ENCODE measurements at regions not wholly inside any gene's neighbourhood (a gene's known extent, or its start where the extent isn't known, plus 50 kb on each side); places are given as distances from the start of the nearest gene placed in this dataset.

DNA sequence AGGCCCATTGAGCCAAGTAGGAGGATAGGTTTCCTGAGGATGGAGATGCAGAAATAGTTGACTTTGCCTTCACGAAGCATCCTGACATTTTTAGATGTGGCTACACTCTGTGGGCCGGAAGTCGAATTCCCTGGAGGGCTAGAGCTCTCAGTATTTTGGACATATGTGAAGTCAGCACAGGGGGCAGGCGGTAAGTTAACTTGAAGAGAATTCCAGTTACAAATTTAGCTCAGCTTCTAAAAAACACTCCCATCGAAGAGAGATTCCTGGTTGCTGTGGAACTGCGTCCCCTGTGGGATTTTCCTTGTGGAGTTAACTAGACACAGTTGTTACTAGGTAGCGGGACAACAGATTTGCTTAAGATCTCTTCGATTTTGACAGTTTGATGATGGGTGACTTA is 161.9 kb upstream of the RGMA start:
- 69% methylated on average over 5 of the region's 8 CpGs for WGBS
- Histone ChIP-seq H3K36me3 (ENCODE audit: control insufficient read depth in 1 of 2, insufficient read depth in 2 of 2, low read depth in 1 of 2, low read length in 2 of 2) (no peaks in the 10 kb centered on the region), H3K14ac (ENCODE audit: low read length in 2 of 2) (no peak overlapping the region), H3K4ac (ENCODE audit: low read depth in 1 of 2, low read length in 2 of 2) (no peak overlapping the region), H3K9ac (ENCODE audit: low read length) (no peak overlapping the region), H3K79me1 (replicated peaks; ENCODE audit: low read length, poor library complexity, severe bottlenecking) (no peaks in the 10 kb centered on the region), H2BK120ac (ENCODE audit: low read depth, low read length) (no peak overlapping the region), H3K18ac (ENCODE audit: low read depth in 1 of 2, low read length in 2 of 2) (no peak overlapping the region), H4K8ac (ENCODE audit: low read length) (no peak overlapping the region), H2BK5ac (ENCODE audit: low read depth, low read length, poor library complexity, severe bottlenecking) (no peak overlapping the region), H3K23ac (ENCODE audit: low read length in 2 of 2) (no peak overlapping the region), H2AK5ac (ENCODE audit: low read length, severe bottlenecking) (no peak overlapping the region), H4K91ac (ENCODE audit: low read length) (no peak overlapping the region), H3K4me1 (ENCODE audit: control insufficient read depth, insufficient read depth, low read depth, low read length) (no peaks in the 10 kb centered on the region), H3K27ac (ENCODE audit: low read length, poor library complexity, severe bottlenecking) (no peak overlapping the region), H2AFZ (ENCODE audit: low read depth, low read length) (no peak overlapping the region), H2BK12ac (ENCODE audit: low read length in 2 of 2) (no peak overlapping the region), H3K27me3 (ENCODE audit: control insufficient read depth in 1 of 2, insufficient read depth in 1 of 2, low read length in 2 of 2) (peaks cover 0 to 15% of the 10 kb centered on the region in 2 experiments), H3K4me2 (ENCODE audit: low read length, poor library complexity, severe bottlenecking) (no peak overlapping the region), H3K4me3 (ENCODE audit: insufficient read depth in 1 of 2, low read depth in 1 of 2, low read length in 2 of 2) (no peak overlapping the region), H3K9me3 (ENCODE audit: control insufficient read depth, low read length) (no peaks in the 10 kb centered on the region), H2BK15ac (ENCODE audit: low read depth, poor library complexity, severe bottlenecking) (no peak overlapping the region)
- DNase-seq = no peak

DNA sequence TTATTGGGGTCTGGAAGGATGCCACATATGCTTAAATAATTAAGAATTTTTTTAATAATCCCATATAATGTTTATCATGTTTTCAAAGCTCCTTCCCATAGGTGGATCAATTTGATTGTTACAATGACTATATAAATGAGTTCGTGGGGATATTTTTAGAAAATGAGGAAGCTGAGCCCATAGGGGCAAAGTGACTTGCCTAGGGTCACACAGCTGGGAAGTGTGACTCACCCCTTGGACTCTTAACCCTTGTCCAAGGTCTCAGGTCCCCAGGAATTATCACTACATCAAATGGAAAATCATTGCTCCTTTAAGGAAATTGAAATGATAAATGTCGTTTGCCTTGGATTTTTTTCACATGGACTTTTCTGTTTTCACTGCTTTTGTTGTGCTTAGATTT is 161.2 kb upstream of the RGMA start:
- no peaks in the 10 kb centered on the region for H3K4me1 ChIP-seq (ENCODE audit: control insufficient read depth, insufficient read depth, low read depth, low read length)
- H3K9me3 ChIP-seq (ENCODE audit: control insufficient read depth, low read length) = no peaks in the 10 kb centered on the region
- H2BK12ac ChIP-seq (ENCODE audit: low read length in 2 of 2) = no peak overlapping the region
- H3K23ac ChIP-seq (ENCODE audit: low read length in 2 of 2) = no peak overlapping the region
- H2BK120ac ChIP-seq (ENCODE audit: low read depth, low read length) = no peak overlapping the region
- H3K36me3 ChIP-seq (ENCODE audit: control insufficient read depth in 1 of 2, insufficient read depth in 2 of 2, low read depth in 1 of 2, low read length in 2 of 2) = no peaks in the 10 kb centered on the region
- H3K79me1 ChIP-seq (replicated peaks; ENCODE audit: low read length, poor library complexity, severe bottlenecking) = no peaks in the 10 kb centered on the region
- no peak overlapping the region for H3K9ac ChIP-seq (ENCODE audit: low read length)
- no peak overlapping the region for H3K14ac ChIP-seq (ENCODE audit: low read length in 2 of 2)
- no peak overlapping the region for H2AK5ac ChIP-seq (ENCODE audit: low read length, severe bottlenecking)
- no peak overlapping the region for H3K4ac ChIP-seq (ENCODE audit: low read depth in 1 of 2, low read length in 2 of 2)
- H3K18ac ChIP-seq (ENCODE audit: low read depth in 1 of 2, low read length in 2 of 2) = no peak overlapping the region
- H3K4me2 ChIP-seq (ENCODE audit: low read length, poor library complexity, severe bottlenecking) = no peak overlapping the region
- H2BK15ac ChIP-seq (ENCODE audit: low read depth, poor library complexity, severe bottlenecking) = no peak overlapping the region
- no peak overlapping the region for H3K4me3 ChIP-seq (ENCODE audit: insufficient read depth in 1 of 2, low read depth in 1 of 2, low read length in 2 of 2)
- no peak overlapping the region for H3K27ac ChIP-seq (ENCODE audit: low read length, poor library complexity, severe bottlenecking)
- no peak overlapping the region for H4K8ac ChIP-seq (ENCODE audit: low read length)
- peaks cover 0 to 19% of the 10 kb centered on the region in 2 experiments for H3K27me3 ChIP-seq (ENCODE audit: control insufficient read depth in 1 of 2, insufficient read depth in 1 of 2, low read length in 2 of 2)
- WGBS = 27% methylated on average over 2 of the region's 2 CpGs
- no peak overlapping the region for H2BK5ac ChIP-seq (ENCODE audit: low read depth, low read length, poor library complexity, severe bottlenecking)
- H2AFZ ChIP-seq (ENCODE audit: low read depth, low read length) = no peak overlapping the region
- H4K91ac ChIP-seq (ENCODE audit: low read length) = no peak overlapping the region
- no peak for DNase-seq

DNA sequence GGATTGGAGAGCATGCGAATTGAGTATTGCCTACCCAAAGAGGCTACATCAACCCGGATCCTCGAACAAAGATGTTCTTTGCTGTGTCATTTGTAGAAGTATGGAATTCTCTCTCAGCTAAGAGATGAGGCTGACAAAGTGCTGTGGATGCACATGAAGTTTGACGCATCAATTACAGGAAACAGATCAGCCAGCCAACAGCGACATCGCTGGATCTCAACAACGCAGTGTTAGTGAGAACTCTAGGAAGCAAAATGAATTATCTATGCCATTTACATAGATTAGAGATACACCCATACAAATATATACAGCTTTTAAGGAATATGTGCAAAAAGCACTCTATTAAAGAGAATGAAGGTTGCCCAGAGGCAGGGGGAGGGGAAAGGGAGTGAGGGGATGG is 160.6 kb upstream of the RGMA start:
- WGBS = 91% methylated on average over 6 of the region's 7 CpGs
- no peak overlapping the region for H3K23ac ChIP-seq (ENCODE audit: low read length in 2 of 2)
- H2BK120ac ChIP-seq (ENCODE audit: low read depth, low read length) = no peak overlapping the region
- H3K4ac ChIP-seq (ENCODE audit: low read depth in 1 of 2, low read length in 2 of 2) = no peak overlapping the region
- no peak overlapping the region for H3K4me2 ChIP-seq (ENCODE audit: low read length, poor library complexity, severe bottlenecking)
- H2BK12ac ChIP-seq (ENCODE audit: low read length in 2 of 2) = no peak overlapping the region
- H2BK15ac ChIP-seq (ENCODE audit: low read depth, poor library complexity, severe bottlenecking) = no peak overlapping the region
- DNase-seq = no peak
- no peaks in the 10 kb centered on the region for H3K9me3 ChIP-seq (ENCODE audit: control insufficient read depth, low read length)
- H2BK5ac ChIP-seq (ENCODE audit: low read depth, low read length, poor library complexity, severe bottlenecking) = no peak overlapping the region
- no peaks in the 10 kb centered on the region for H3K79me1 ChIP-seq (replicated peaks; ENCODE audit: low read length, poor library complexity, severe bottlenecking)
- peaks cover 0 to 19% of the 10 kb centered on the region in 2 experiments for H3K27me3 ChIP-seq (ENCODE audit: control insufficient read depth in 1 of 2, insufficient read depth in 1 of 2, low read length in 2 of 2)
- H2AK5ac ChIP-seq (ENCODE audit: low read length, severe bottlenecking) = no peak overlapping the region
- H3K18ac ChIP-seq (ENCODE audit: low read depth in 1 of 2, low read length in 2 of 2) = no peak overlapping the region
- H3K4me3 ChIP-seq (ENCODE audit: insufficient read depth in 1 of 2, low read depth in 1 of 2, low read length in 2 of 2) = no peak overlapping the region
- no peaks in the 10 kb centered on the region for H3K36me3 ChIP-seq (ENCODE audit: control insufficient read depth in 1 of 2, insufficient read depth in 2 of 2, low read depth in 1 of 2, low read length in 2 of 2)
- no peak overlapping the region for H4K8ac ChIP-seq (ENCODE audit: low read length)
- no peak overlapping the region for H2AFZ ChIP-seq (ENCODE audit: low read depth, low read length)
- H3K27ac ChIP-seq (ENCODE audit: low read length, poor library complexity, severe bottlenecking) = no peak overlapping the region
- no peaks in the 10 kb centered on the region for H3K4me1 ChIP-seq (ENCODE audit: control insufficient read depth, insufficient read depth, low read depth, low read length)
- H3K14ac ChIP-seq (ENCODE audit: low read length in 2 of 2) = no peak overlapping the region
- H3K9ac ChIP-seq (ENCODE audit: low read length) = no peak overlapping the region
- H4K91ac ChIP-seq (ENCODE audit: low read length) = no peak overlapping the region

DNA sequence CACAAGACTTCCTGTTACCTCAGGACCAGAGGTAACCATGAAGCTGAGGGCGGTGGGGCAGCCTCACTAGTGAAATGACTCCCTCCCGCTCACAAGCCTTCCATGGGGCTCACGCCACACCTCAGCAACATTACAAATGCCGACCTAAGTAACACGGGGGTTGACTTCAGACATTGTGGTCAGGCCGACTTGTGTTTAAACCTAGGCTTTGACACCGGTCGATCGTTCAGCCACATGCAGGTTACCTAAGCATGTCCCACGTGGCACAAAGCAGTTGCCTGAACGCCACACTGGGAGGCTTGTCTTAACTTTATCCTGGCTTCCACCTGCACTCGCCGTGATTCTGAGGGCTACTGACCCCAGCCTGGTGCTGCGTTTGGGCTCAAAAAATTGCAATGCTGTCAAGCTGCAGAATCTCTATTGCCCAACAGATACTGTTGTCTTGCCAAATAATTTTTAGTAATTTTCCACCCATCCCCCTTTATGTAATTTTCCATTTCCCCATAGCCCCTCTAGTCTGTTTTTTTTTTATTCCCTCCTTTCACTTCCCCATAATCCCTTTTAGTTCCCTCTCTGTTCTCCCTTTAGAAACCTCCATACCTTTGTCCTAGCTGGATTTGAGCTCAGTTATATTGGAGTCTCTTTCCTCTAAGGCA is 158.6 kb upstream of the RGMA start:
- Histone ChIP-seq H3K27me3 (ENCODE audit: control insufficient read depth in 1 of 2, insufficient read depth in 1 of 2, low read length in 2 of 2) (peaks cover 0 to 16% of the 10 kb centered on the region in 2 experiments), H3K36me3 (ENCODE audit: control insufficient read depth in 1 of 2, insufficient read depth in 2 of 2, low read depth in 1 of 2, low read length in 2 of 2) (no peaks in the 10 kb centered on the region), H4K8ac (ENCODE audit: low read length) (no peak overlapping the region), H3K4me3 (ENCODE audit: insufficient read depth in 1 of 2, low read depth in 1 of 2, low read length in 2 of 2) (no peak overlapping the region), H2BK120ac (ENCODE audit: low read depth, low read length) (no peak overlapping the region), H3K79me1 (replicated peaks; ENCODE audit: low read length, poor library complexity, severe bottlenecking) (no peaks in the 10 kb centered on the region), H2BK12ac (ENCODE audit: low read length in 2 of 2) (no peak overlapping the region), H3K27ac (ENCODE audit: low read length, poor library complexity, severe bottlenecking) (no peak overlapping the region), H3K4me1 (ENCODE audit: control insufficient read depth, insufficient read depth, low read depth, low read length) (no peaks in the 10 kb centered on the region), H2BK15ac (ENCODE audit: low read depth, poor library complexity, severe bottlenecking) (no peak overlapping the region), H3K23ac (ENCODE audit: low read length in 2 of 2) (no peak overlapping the region), H3K4ac (ENCODE audit: low read depth in 1 of 2, low read length in 2 of 2) (no peak overlapping the region), H3K9me3 (ENCODE audit: control insufficient read depth, low read length) (no peaks in the 10 kb centered on the region), H3K14ac (ENCODE audit: low read length in 2 of 2) (no peak overlapping the region), H2AFZ (ENCODE audit: low read depth, low read length) (no peak overlapping the region), H3K9ac (ENCODE audit: low read length) (no peak overlapping the region), H2AK5ac (ENCODE audit: low read length, severe bottlenecking) (no peak overlapping the region), H4K91ac (ENCODE audit: low read length) (no peak overlapping the region), H3K4me2 (ENCODE audit: low read length, poor library complexity, severe bottlenecking) (no peak overlapping the region), H3K18ac (ENCODE audit: low read depth in 1 of 2, low read length in 2 of 2) (no peak overlapping the region), H2BK5ac (ENCODE audit: low read depth, low read length, poor library complexity, severe bottlenecking) (no peak overlapping the region)
- no peak for DNase-seq
- 78% methylated on average over 14 of the region's 14 CpGs for WGBS
